SK-N-SH (cell line): ENCODE measurements at regions not wholly inside any gene's neighbourhood (a gene's known extent, or its start where the extent isn't known, plus 50 kb on each side); places are given as distances from the start of the nearest gene placed in this dataset.

Experiments
- CHD2 ChIP-seq: fragments of 150-350 bp; IDR thresholded peaks from 2 replicates; pipeline ENCODE4 v1.6.1; 2018; ENCODE audit warnings: low read length; ENCODE audit not compliant: partially characterized antibody
- CTCF ChIP-seq: fragments of 200-600 bp; sonication (generic); IDR thresholded peaks from 2 replicates; pipeline ENCODE4 v1.6.1; 2017; ENCODE audit warnings: antibody characterized with exemption, mild to moderate bottlenecking, moderate library complexity
- FOXJ3 ChIP-seq: sonication (generic); formaldehyde crosslinking; IDR thresholded peaks from 2 replicates; pipeline ENCODE4 v1.5.1; 2020; ENCODE audit warnings: mild to moderate bottlenecking, missing genetic modification reagents
- JUND ChIP-seq: IDR thresholded peaks from 2 replicates; pipeline ENCODE4 v1.4.0; 2012
- NRF1 ChIP-seq: IDR thresholded peaks from 2 replicates; pipeline ENCODE4 v1.6.1; 2012; ENCODE audit warnings: low read depth, mild to moderate bottlenecking, low read length
- POLR2AphosphoS5 ChIP-seq: IDR thresholded peaks from 2 replicates; pipeline ENCODE4 v1.6.1; 2012; ENCODE audit warnings: low read depth, low read length
- YY1 ChIP-seq: IDR thresholded peaks from 2 replicates; pipeline ENCODE4 v1.4.0; 2012; ENCODE audit warnings: low read depth, mild to moderate bottlenecking

DNA sequence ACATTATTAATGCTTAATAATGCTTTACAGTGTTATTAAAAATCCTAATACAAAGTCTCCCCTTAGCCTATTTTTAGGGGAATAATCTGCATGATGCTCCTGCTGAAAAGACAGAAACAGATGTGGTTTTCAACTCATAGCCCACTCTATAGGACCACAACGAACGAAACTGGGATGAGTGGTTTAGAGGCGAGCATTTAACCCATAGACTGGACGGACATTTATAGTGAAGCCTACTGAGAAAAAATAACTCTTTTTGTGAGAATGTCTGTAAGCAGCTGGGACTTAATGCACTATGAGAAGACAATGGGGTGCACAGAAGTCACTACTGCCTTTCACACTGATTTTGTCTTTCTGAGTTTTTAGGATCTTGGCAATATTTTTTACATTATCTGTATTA lies 1599.6 kb upstream of the B3GALT2 start:
- no peak for TF ChIP-seq FOXJ3 (CRISPR knock-in tag)
- TF ChIP-seq NRF1, result no peak
- TF ChIP-seq YY1, result no peak
- TF ChIP-seq POLR2AphosphoS5, result no peak
- no peak for TF ChIP-seq CHD2
- no peak for TF ChIP-seq JUND
- no peak for TF ChIP-seq CTCF
